Adrenal gland (tissue), 5 donors: ENCODE measurements at regions not wholly inside any gene's neighbourhood (a gene's known extent, or its start where the extent isn't known, plus 50 kb on each side); places are given as distances from the start of the nearest gene placed in this dataset.

ENCODE experiments used
- POLR2A ChIP-seq, 2 donors: fragments of 450-650 bp; IDR thresholded peaks; one replicate each; pipeline ENCODE4 v1.6.1; 2017; ENCODE audit warnings: antibody characterized with exemption in 2 of 2, mild to moderate bottlenecking in 2 of 2, moderate library complexity in 1 of 2
- TF ChIP-seq, protein P1 (sequence below), 6 experiments: fragments of 450-650 bp in 4 of 6; fragments of 200-600 bp in 2 of 6; sonication (generic) in 1 of 6; IDR thresholded peaks; 1 replicate in 5 of 6; 2 replicates in 1 of 6; pipeline versions ENCODE4 v1.5.1 to v1.8.0; 2016 to 2021; ENCODE audit warnings: antibody characterized with exemption in 6 of 6, mild to moderate bottlenecking in 2 of 6, moderate library complexity in 1 of 6
- donor health status: DM: no; HTN: no; CAD: no.

DNA sequence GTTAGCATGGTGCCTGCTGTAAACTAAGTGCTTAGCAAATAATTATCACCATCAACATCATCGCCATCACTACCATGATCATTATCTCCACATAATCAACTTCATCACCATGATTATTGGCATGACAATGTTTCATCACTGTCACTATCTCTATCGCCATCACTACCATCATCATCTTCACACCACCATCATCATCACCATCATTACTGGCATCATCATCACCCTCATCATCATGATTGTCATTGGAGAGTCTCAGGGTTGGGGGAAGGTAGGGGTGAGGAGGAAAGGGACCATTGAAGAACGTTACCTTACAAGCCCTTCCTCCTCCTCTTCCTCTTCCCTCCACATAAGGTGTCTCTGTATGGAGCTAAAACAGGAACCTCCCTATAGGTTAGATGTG lies 54.9 kb upstream of the GPR26 start:
- TF ChIP-seq, protein P1, sequence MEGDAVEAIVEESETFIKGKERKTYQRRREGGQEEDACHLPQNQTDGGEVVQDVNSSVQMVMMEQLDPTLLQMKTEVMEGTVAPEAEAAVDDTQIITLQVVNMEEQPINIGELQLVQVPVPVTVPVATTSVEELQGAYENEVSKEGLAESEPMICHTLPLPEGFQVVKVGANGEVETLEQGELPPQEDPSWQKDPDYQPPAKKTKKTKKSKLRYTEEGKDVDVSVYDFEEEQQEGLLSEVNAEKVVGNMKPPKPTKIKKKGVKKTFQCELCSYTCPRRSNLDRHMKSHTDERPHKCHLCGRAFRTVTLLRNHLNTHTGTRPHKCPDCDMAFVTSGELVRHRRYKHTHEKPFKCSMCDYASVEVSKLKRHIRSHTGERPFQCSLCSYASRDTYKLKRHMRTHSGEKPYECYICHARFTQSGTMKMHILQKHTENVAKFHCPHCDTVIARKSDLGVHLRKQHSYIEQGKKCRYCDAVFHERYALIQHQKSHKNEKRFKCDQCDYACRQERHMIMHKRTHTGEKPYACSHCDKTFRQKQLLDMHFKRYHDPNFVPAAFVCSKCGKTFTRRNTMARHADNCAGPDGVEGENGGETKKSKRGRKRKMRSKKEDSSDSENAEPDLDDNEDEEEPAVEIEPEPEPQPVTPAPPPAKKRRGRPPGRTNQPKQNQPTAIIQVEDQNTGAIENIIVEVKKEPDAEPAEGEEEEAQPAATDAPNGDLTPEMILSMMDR (IDR thresholded peaks at IDR 0.05): no peak
- TF ChIP-seq POLR2A (IDR thresholded peaks at IDR 0.05): no peak
